ENCODE measurements at regions not wholly inside any gene's neighbourhood (a gene's known extent, or its start where the extent isn't known, plus 50 kb on each side); places are given as distances from the start of the nearest gene placed in this dataset.
A peak's percentile ranks its signal among the peaks of the same experiment; 100 is the strongest.

- Mint-ChIP-seq H3K4me3 (no peak overlapping the region), H3K27me3 (ENCODE audit: insufficient read depth) (no peaks in the 10 kb centered on the region), H3K27ac (no peak overlapping the region), H3K36me3 (ENCODE audit: low read depth) (no peaks in the 10 kb centered on the region), H3K4me1 (peaks cover 16% of the 10 kb centered on the region), H3K9me3 (no peaks in the 10 kb centered on the region)
- H3K4me3 ChIP-seq (ENCODE audit: low read length) = no peak overlapping the region
- no peak for DNase-seq
- no peaks in the 10 kb centered on the region for H3K9me3 ChIP-seq (ENCODE audit: control insufficient read depth, low read length)
- H3K27ac ChIP-seq (ENCODE audit: low read depth, low read length) = no peak overlapping the region
- H3K9ac ChIP-seq (ENCODE audit: extremely low read depth, low read length, poor library complexity, severe bottlenecking) = no peak overlapping the region
- no peaks in the 10 kb centered on the region for H3K4me1 ChIP-seq (ENCODE audit: control insufficient read depth, insufficient read depth, low read length)
- no peak for TF ChIP-seq CTCF (conservative IDR thresholded peaks at IDR 0.05)
- H3K36me3 ChIP-seq (ENCODE audit: control insufficient read depth, insufficient read depth, low read length) = no peaks in the 10 kb centered on the region
- no peaks in the 10 kb centered on the region for H3K27me3 ChIP-seq (ENCODE audit: control insufficient read depth, insufficient read depth, low read length, poor library complexity, severe bottlenecking)
Measured at GRCh38 chr11:128022761-128023160, 564.6 kb downstream of the ETS1 start.

- no peaks in the 10 kb centered on the region for H3K27me3 ChIP-seq (ENCODE audit: control insufficient read depth, insufficient read depth, low read length, poor library complexity, severe bottlenecking)
- peak; percentile 10 for TF ChIP-seq CTCF (conservative IDR thresholded peaks at IDR 0.05)
- H3K27ac ChIP-seq (ENCODE audit: low read depth, low read length) = no peak overlapping the region
- Mint-ChIP-seq H3K36me3 (ENCODE audit: low read depth) (no peaks in the 10 kb centered on the region), H3K27me3 (ENCODE audit: insufficient read depth) (no peaks in the 10 kb centered on the region), H3K9me3 (no peaks in the 10 kb centered on the region), H3K27ac (no peak overlapping the region), H3K4me3 (no peak overlapping the region), H3K4me1 (peaks cover 16% of the 10 kb centered on the region)
- no peak overlapping the region for H3K9ac ChIP-seq (ENCODE audit: extremely low read depth, low read length, poor library complexity, severe bottlenecking)
- no peaks in the 10 kb centered on the region for H3K9me3 ChIP-seq (ENCODE audit: control insufficient read depth, low read length)
- DNase-seq = no peak
- H3K4me3 ChIP-seq (ENCODE audit: low read length) = no peak overlapping the region
- no peaks in the 10 kb centered on the region for H3K36me3 ChIP-seq (ENCODE audit: control insufficient read depth, insufficient read depth, low read length)
- H3K4me1 ChIP-seq (ENCODE audit: control insufficient read depth, insufficient read depth, low read length) = no peaks in the 10 kb centered on the region
- 88 to 96% methylated on average over 3 of the region's 3 CpGs for WGBS, 2 experiments (ENCODE audit: insufficient coverage in 1 of 2, insufficient read length in 1 of 2)
Measured at GRCh38 chr11:128022007-128022368, 565.4 kb downstream of the ETS1 start.

GRCh38 chr11:128021349-128022006 is 565.9 kb downstream of the ETS1 start:
- H3K9me3 ChIP-seq (ENCODE audit: control insufficient read depth, low read length) = no peaks in the 10 kb centered on the region
- H3K27me3 ChIP-seq (ENCODE audit: control insufficient read depth, insufficient read depth, low read length, poor library complexity, severe bottlenecking) = no peaks in the 10 kb centered on the region
- H3K4me1 ChIP-seq (ENCODE audit: control insufficient read depth, insufficient read depth, low read length) = no peaks in the 10 kb centered on the region
- no peaks in the 10 kb centered on the region for H3K9me3 Mint-ChIP-seq
- H3K4me3 ChIP-seq (ENCODE audit: low read length) = no peak overlapping the region
- peak; percentile 78 for DNase-seq
- no peak overlapping the region for H3K4me3 Mint-ChIP-seq
- no peaks in the 10 kb centered on the region for H3K36me3 ChIP-seq (ENCODE audit: control insufficient read depth, insufficient read depth, low read length)
- peak; percentile 91 for TF ChIP-seq CTCF (conservative IDR thresholded peaks at IDR 0.05)
- 62 to 79% methylated on average over 3 to 5 of the region's 5 CpGs for WGBS, 2 experiments (ENCODE audit: insufficient coverage in 1 of 2, insufficient read length in 1 of 2)
- H3K27me3 Mint-ChIP-seq (ENCODE audit: insufficient read depth) = no peaks in the 10 kb centered on the region
- H3K9ac ChIP-seq (ENCODE audit: extremely low read depth, low read length, poor library complexity, severe bottlenecking) = no peak overlapping the region
- peak overlapping the region; percentile 71 for H3K27ac Mint-ChIP-seq
- no peak overlapping the region for H3K27ac ChIP-seq (ENCODE audit: low read depth, low read length)
- no peaks in the 10 kb centered on the region for H3K36me3 Mint-ChIP-seq (ENCODE audit: low read depth)
- peaks cover 16% of the 10 kb centered on the region for H3K4me1 Mint-ChIP-seq
